Effector memory CD8-positive, alpha-beta T cell (primary cell): ENCODE measurements at regions not wholly inside any gene's neighbourhood (a gene's known extent, or its start where the extent isn't known, plus 50 kb on each side); places are given as distances from the start of the nearest gene placed in this dataset.

Experiments
- ATAC-seq: fragments of 150-1000 bp; cut with Tn5 transposase; replicated peaks from 2 replicates; pipeline ENCODE4 v1.10.0; 2021; ENCODE audit warnings: mild to moderate bottlenecking, moderate library complexity
- DNase-seq, 3 experiments: peaks; one replicate each; pipeline ENCODE4 v3.0.0; 2021
- H3K27ac Mint-ChIP-seq, 2 donors: one replicate each; pipeline ENCODE4 v1.8.0; 2022; ENCODE audit warnings: mild to moderate bottlenecking in 2 of 2, mixed read lengths in 2 of 2, moderate library complexity in 2 of 2
- H3K27me3 Mint-ChIP-seq, 2 donors: one replicate each; pipeline ENCODE4 v1.8.0; 2022; ENCODE audit warnings: mixed read lengths in 2 of 2
- H3K36me3 Mint-ChIP-seq: one replicate; pipeline ENCODE4 v1.8.0; 2022; ENCODE audit warnings: mild to moderate bottlenecking, moderate library complexity, mixed read lengths; ENCODE audit not compliant: insufficient read depth
- H3K4me1 Mint-ChIP-seq, 2 donors: one replicate each; pipeline ENCODE4 v1.8.0; 2022; ENCODE audit warnings: low read depth in 2 of 2, mixed read lengths in 2 of 2
- H3K4me3 Mint-ChIP-seq, 2 donors: one replicate each; pipeline ENCODE4 v1.8.0; 2022; ENCODE audit warnings: mild to moderate bottlenecking in 2 of 2, mixed read lengths in 2 of 2, moderate library complexity in 2 of 2
- H3K9me3 Mint-ChIP-seq, 2 donors: one replicate each; pipeline ENCODE4 v1.8.0; 2022; ENCODE audit warnings: mixed read lengths in 2 of 2

GRCh38 chr3:104896624-104897023, 470.1 kb upstream of the ALCAM start:
- Mint-ChIP-seq H3K27ac (no peak overlapping the region), H3K9me3 (no peaks in the 10 kb centered on the region), H3K36me3 (no peaks in the 10 kb centered on the region), H3K4me1 (no peaks in the 10 kb centered on the region), H3K4me3 (no peak overlapping the region), H3K27me3 (no peaks in the 10 kb centered on the region)
- DNase-seq: no peak
- no peak for ATAC-seq

- H3K4me1 Mint-ChIP-seq: no peaks in the 10 kb centered on the region
- ATAC-seq (no peak), DNase-seq (no peak)
- H3K27ac Mint-ChIP-seq: no peak overlapping the region
- H3K27me3 Mint-ChIP-seq: no peaks in the 10 kb centered on the region
- no peaks in the 10 kb centered on the region for H3K36me3 Mint-ChIP-seq
- H3K4me3 Mint-ChIP-seq: no peak overlapping the region
- H3K9me3 Mint-ChIP-seq: peaks cover 3 to 9% of the 10 kb centered on the region in 2 donors
Observed at GRCh38 chr3:104901396-104901795, 465.3 kb upstream of the ALCAM start.

- Mint-ChIP-seq H3K27me3 (no peaks in the 10 kb centered on the region), H3K4me1 (no peaks in the 10 kb centered on the region), H3K27ac (no peak overlapping the region), H3K9me3 (peaks cover 3 to 9% of the 10 kb centered on the region in 2 donors), H3K4me3 (no peak overlapping the region), H3K36me3 (no peaks in the 10 kb centered on the region)
- ATAC-seq (no peak), DNase-seq (no peak)
Observed at GRCh38 chr3:104903064-104903463, 463.6 kb upstream of the ALCAM start.

- ATAC-seq (no peak), DNase-seq (no peak)
- Mint-ChIP-seq H3K9me3 (peaks cover 3 to 9% of the 10 kb centered on the region in 2 donors), H3K27ac (no peak overlapping the region), H3K4me1 (no peaks in the 10 kb centered on the region), H3K4me3 (no peak overlapping the region), H3K36me3 (no peaks in the 10 kb centered on the region), H3K27me3 (no peaks in the 10 kb centered on the region)
Observed at GRCh38 chr3:104906001-104906639, 460.6 kb upstream of the ALCAM start.

- no peaks in the 10 kb centered on the region for H3K27me3 Mint-ChIP-seq
- no peaks in the 10 kb centered on the region for H3K36me3 Mint-ChIP-seq
- no peak for ATAC-seq
- H3K4me3 Mint-ChIP-seq: no peak overlapping the region
- H3K27ac Mint-ChIP-seq: no peak overlapping the region
- no peak for DNase-seq
- H3K4me1 Mint-ChIP-seq: no peaks in the 10 kb centered on the region
- peaks cover 3 to 9% of the 10 kb centered on the region in 2 donors for H3K9me3 Mint-ChIP-seq
Observed at GRCh38 chr3:104907507-104907906, 459.2 kb upstream of the ALCAM start.

GRCh38 chr3:104908761-104909160, 457.9 kb upstream of the ALCAM start:
- Mint-ChIP-seq H3K9me3 (peaks cover 0 to 2% of the 10 kb centered on the region in 2 donors), H3K4me1 (no peaks in the 10 kb centered on the region), H3K4me3 (no peak overlapping the region), H3K27ac (no peak overlapping the region), H3K36me3 (no peaks in the 10 kb centered on the region), H3K27me3 (no peaks in the 10 kb centered on the region)
- no peak for DNase-seq
- no peak for ATAC-seq

- Mint-ChIP-seq H3K9me3 (peaks cover 0 to 2% of the 10 kb centered on the region in 2 donors), H3K4me1 (no peaks in the 10 kb centered on the region), H3K36me3 (no peaks in the 10 kb centered on the region), H3K27ac (no peak overlapping the region), H3K27me3 (no peaks in the 10 kb centered on the region), H3K4me3 (no peak overlapping the region)
- ATAC-seq (no peak), DNase-seq (no peak)
Observed at GRCh38 chr3:104909198-104909597, 457.5 kb upstream of the ALCAM start.

- Mint-ChIP-seq H3K4me3 (no peak overlapping the region), H3K36me3 (no peaks in the 10 kb centered on the region), H3K27me3 (no peaks in the 10 kb centered on the region), H3K27ac (no peak overlapping the region), H3K4me1 (no peaks in the 10 kb centered on the region), H3K9me3 (peaks cover 0 to 2% of the 10 kb centered on the region in 2 donors)
- DNase-seq (no peak), ATAC-seq (no peak)
Observed at GRCh38 chr3:104909721-104910120, 457.0 kb upstream of the ALCAM start.

- Mint-ChIP-seq H3K9me3 (peaks cover 0 to 2% of the 10 kb centered on the region in 2 donors), H3K36me3 (no peaks in the 10 kb centered on the region), H3K27ac (no peak overlapping the region), H3K27me3 (no peaks in the 10 kb centered on the region), H3K4me1 (no peaks in the 10 kb centered on the region), H3K4me3 (no peak overlapping the region)
- ATAC-seq (no peak), DNase-seq (no peak)
Observed at GRCh38 chr3:104911376-104911775, 455.3 kb upstream of the ALCAM start.

- Mint-ChIP-seq H3K36me3 (no peaks in the 10 kb centered on the region), H3K4me3 (no peak overlapping the region), H3K9me3 (peaks cover 0 to 2% of the 10 kb centered on the region in 2 donors), H3K4me1 (no peaks in the 10 kb centered on the region), H3K27me3 (no peaks in the 10 kb centered on the region), H3K27ac (no peak overlapping the region)
- DNase-seq (no peak), ATAC-seq (no peak)
Observed at GRCh38 chr3:104916971-104917370, 449.7 kb upstream of the ALCAM start.

GRCh38 chr3:104920512-104920911, 446.2 kb upstream of the ALCAM start:
- ATAC-seq: no peak
- Mint-ChIP-seq H3K4me1 (no peaks in the 10 kb centered on the region), H3K27me3 (no peaks in the 10 kb centered on the region), H3K36me3 (no peaks in the 10 kb centered on the region), H3K4me3 (no peak overlapping the region), H3K27ac (no peak overlapping the region), H3K9me3 (no peaks in the 10 kb centered on the region)
- no peak for DNase-seq

- Mint-ChIP-seq H3K27me3 (no peaks in the 10 kb centered on the region), H3K4me1 (no peaks in the 10 kb centered on the region), H3K9me3 (peaks cover 0 to 1% of the 10 kb centered on the region in 2 donors), H3K4me3 (no peak overlapping the region), H3K27ac (no peak overlapping the region), H3K36me3 (no peaks in the 10 kb centered on the region)
- DNase-seq: no peak
- ATAC-seq: no peak
Observed at GRCh38 chr3:104933972-104934371, 432.7 kb upstream of the ALCAM start.

- no peaks in the 10 kb centered on the region for H3K27me3 Mint-ChIP-seq
- peaks cover 0 to 1% of the 10 kb centered on the region in 2 donors for H3K9me3 Mint-ChIP-seq
- H3K4me3 Mint-ChIP-seq: no peak overlapping the region
- no peak overlapping the region for H3K27ac Mint-ChIP-seq
- no peaks in the 10 kb centered on the region for H3K36me3 Mint-ChIP-seq
- no peak for DNase-seq
- no peaks in the 10 kb centered on the region for H3K4me1 Mint-ChIP-seq
- no peak for ATAC-seq
Observed at GRCh38 chr3:104935613-104936012, 431.1 kb upstream of the ALCAM start.

- Mint-ChIP-seq H3K4me3 (no peak overlapping the region), H3K27me3 (no peaks in the 10 kb centered on the region), H3K9me3 (no peaks in the 10 kb centered on the region), H3K27ac (no peak overlapping the region), H3K4me1 (no peaks in the 10 kb centered on the region), H3K36me3 (no peaks in the 10 kb centered on the region)
- ATAC-seq (no peak), DNase-seq (no peak)
Observed at GRCh38 chr3:104939196-104939595, 427.5 kb upstream of the ALCAM start.

- no peak for DNase-seq
- H3K4me1 Mint-ChIP-seq: no peaks in the 10 kb centered on the region
- no peaks in the 10 kb centered on the region for H3K9me3 Mint-ChIP-seq
- no peak for ATAC-seq
- H3K36me3 Mint-ChIP-seq: no peaks in the 10 kb centered on the region
- no peak overlapping the region for H3K27ac Mint-ChIP-seq
- H3K4me3 Mint-ChIP-seq: no peak overlapping the region
- H3K27me3 Mint-ChIP-seq: peaks cover 0 to 6% of the 10 kb centered on the region in 2 donors
Observed at GRCh38 chr3:104941785-104942184, 424.9 kb upstream of the ALCAM start.
